HG02678 (cell line): ENCODE measurements at regions not wholly inside any gene's neighbourhood (a gene's known extent, or its start where the extent isn't known, plus 50 kb on each side); places are given as distances from the start of the nearest gene placed in this dataset.
A peak's percentile ranks its signal among the peaks of the same experiment; 100 is the strongest.

Experiments
- ATAC-seq: cut with Tn5 transposase; IDR thresholded peaks from one replicate; pipeline ENCODE4 v1.9.1; 2021; ENCODE audit warnings: mild to moderate bottlenecking, moderate library complexity; ENCODE audit not compliant: unreplicated experiment

DNA sequence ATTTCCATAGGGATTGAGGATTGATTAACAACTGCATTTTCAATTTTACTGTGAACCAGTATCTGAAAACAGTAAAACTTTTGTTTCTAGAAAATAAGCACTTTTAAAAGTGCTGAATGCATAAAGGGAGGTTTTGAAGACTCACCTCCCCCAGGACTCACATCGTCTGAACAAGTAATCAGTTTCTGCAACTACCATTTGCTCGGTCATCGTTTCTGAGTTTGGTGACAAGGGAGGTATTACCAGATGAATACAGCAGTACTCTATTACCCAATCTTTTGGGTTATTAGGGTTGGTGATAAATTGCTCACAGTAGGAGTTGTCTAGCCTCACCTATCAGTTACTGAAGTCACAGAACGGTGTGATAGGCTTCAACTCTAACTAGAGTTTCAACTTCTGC is 234.5 kb upstream of the FN1 start:
- ATAC-seq, result no peak

DNA sequence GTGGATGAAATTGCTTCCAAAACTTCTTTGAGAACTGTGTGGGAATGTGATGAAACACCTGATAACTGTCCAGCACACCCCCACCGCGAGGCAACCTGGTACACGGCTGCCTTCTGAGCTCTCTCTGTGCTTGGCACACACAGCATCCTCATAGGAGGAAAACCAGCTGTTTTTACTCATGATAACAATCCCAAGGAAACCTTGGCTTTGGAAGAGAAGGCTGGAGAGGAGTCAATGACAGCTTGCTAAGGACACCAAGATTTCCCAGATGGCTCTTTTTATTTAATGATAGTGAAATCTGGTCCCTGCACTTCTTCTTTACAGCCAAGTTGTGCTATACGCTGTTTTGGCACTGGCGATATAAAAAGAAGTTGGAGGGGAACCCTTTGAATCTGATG is 232.5 kb upstream of the FN1 start:
- no peak for ATAC-seq

DNA sequence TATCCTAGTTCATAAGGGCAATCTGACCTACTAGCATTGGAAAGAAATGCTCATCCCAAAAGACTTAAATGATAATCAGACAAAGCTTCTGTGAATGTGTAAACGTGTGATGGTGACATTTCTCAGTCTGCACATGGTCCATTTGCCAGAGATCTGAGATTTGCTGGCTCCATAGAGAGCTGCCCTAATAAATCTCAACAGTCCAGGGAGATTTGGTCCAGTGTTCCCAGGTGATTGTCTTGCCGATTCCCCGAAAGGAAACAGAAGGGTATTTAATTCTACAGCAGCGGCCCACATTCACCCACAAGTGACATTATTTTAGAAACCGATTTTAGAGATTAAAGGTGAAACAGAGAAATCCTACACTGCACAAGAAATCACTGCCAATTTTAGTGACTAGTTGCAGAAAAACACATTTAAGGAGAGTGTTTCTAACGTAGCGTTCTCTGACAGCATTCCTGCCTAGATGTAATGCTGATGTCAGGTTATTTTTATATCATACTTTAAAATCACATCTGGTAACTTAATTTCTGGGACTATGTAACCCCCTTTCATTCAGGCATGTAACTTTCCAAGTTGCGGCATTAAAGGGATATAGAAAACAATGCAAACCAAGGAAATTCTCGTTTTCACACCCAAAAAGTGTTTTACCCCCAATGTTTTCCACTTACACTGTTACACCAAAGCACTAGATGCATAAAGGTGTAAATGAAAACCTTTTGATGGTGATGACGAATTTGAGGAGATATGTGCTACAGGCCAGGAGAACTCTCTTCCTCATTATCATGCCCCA is 231.9 kb upstream of the FN1 start:
- no peak for ATAC-seq

DNA sequence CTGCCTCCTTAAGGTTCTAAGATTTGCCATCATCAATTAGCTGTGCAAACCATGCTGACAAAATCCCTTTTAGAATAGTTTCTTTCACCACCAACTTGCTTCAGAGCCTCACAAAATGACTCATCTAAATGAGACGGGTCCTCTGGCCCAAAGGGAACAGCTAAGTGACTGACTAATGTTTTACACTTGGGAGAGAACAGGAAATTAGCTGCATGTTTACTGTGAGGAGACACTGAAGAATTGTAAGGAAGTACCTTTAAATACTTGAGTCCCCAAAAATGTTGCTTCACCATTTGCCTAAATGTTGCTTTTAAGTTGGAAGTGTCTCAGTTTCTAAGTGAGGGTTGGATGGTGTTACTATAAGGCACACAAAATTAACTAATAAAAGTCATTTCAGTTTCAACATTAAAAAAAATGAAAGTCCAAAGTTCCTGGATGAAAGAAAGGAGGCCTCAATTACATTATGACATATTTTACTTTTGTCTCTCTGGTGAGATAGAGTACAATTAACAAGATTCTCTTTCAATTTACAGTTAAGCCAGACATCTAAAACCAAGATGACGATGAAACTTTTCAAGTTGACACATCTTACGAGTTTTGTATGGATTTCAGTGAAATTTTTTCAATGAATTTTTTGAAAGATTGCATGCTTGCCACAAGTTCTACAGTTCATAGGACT is 229.1 kb upstream of the FN1 start:
- ATAC-seq, result peak; percentile 55

DNA sequence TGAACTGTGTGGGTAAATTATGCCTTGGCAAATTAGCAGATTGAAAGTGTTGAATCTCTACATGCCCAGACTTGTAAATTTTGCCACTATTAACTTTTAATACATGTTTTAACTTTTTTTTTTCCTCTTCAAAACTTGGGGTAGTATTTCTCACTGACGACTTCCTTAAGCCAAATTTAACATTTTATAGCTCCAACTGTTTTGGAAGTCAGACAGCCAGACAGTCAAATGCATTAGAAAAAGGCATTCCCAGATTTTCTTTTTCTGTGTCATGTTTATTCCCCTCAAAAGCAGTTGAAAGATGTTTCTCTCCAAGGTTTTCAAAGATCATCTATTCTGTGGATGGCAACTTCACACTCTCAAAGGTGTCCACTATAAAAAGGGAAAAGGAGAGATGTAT is 226.8 kb upstream of the FN1 start:
- no peak for ATAC-seq

DNA sequence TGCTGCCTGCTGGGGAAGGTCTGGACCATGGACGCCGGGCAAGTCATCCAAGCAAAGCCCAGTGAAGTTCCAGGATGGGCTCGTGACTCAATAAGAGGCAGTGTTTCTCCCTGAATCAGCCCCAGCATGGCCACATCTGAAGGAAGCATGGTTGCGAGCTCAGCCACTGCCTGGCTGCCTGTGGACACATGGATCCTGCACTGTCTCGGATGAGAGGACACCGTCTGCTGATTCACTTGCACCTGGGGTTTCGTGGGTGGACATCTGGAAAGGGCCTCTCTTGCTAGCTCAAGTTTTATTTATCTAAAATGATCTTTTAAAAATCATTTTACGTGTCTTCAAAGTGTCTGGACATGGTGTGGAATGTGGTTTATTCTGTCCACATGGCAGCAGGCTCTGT is 224.8 kb upstream of the FN1 start:
- no peak for ATAC-seq

DNA sequence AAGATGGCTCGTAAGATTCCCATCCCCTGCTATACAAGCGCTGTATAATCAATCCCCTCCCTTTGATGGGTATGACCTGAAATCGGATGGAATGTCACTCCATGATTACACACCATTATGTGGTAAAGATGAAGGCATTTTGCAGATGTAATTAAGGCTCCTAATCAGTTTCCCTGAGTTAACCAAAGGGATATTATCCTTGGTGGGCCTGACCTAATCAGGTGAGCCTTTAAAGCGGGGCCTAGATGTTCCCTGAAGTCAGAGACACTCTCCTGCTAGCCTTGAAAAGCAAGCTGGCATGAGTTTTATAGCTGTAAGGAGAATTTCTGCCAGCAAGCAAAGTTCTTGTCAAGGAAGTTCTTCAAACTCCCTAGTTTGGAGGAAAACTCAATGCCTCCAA is 223.8 kb upstream of the FN1 start:
- no peak for ATAC-seq

DNA sequence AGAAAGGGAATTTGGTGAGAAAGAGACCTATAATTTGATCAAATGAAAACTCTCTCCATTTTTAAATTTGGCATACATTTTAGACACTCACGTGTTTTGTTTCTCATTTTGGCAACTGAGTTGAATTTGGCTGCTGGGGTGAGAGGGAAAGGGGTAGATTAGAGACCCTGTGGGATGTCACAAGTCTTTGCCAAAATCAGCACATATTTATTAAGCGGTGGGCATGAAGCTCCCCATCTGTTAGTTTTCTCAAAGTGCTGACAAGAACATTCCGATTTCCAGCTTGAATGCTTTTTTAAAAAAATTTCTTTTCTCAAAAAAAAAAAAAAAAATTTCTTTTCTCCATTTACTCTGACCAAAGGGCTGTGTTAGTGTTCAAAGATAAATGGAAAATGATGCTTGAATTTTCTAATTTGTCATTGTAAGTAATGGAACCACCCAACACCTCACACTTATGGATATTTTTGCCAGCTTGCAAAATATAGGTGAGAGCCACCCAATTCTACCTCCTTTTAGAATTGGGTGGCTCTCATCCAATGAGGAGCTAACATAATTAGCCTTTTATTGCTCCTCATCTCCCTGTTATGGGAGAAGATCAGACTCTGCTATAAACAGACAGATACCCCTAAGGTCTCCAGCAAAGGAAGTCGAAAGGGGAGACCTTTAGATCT is 222.9 kb upstream of the FN1 start:
- no peak for ATAC-seq

DNA sequence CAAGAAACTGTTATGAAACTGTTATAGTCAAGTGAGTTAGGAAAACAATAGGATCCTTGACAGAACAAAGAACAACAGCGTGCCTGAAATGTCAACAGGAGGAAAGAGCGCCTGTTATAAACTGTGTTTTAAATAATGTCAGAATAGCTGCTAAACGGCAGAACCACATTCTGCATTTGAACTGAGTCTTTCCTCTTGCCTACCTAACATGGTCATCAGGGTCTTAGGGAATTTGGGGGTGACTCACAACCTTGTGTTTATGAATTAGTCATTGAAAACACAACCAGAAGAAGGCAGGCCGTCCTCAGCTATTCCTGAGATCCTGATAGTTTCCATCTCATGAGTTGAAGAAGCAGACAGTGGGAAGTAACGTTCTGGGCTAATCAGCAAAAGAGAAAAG is 222.0 kb upstream of the FN1 start:
- ATAC-seq, result no peak

DNA sequence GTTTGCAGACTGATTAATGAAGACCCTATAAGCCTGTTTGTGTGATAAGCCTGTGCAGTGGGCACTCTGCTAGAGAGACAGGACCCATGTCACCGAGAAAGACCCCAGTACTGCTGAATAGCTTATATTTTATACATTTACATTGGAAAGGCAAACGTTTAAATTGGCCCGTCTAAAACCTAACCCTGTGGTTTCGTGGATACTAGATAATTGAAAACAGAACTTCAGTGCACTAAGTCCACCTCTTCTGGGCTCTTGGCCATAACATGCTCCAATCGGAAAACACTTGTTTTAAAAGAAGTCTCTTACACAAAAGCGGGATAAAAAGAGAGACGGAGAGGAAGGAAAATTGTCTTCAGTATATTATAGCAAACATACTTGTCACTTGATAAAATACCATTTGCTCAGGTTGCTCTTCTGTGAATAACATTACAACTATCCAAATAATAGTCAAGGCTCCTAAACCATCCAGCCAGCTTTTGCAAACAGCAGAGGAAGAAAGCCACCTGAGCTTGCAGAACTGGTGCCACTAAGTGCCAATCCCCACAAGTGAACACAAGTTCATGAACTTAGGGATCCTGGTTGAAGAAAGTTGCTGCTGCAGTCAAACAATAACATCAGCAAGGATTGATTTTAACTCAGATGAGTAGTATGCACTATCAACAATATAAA is 218.4 kb upstream of the FN1 start:
- no peak for ATAC-seq

DNA sequence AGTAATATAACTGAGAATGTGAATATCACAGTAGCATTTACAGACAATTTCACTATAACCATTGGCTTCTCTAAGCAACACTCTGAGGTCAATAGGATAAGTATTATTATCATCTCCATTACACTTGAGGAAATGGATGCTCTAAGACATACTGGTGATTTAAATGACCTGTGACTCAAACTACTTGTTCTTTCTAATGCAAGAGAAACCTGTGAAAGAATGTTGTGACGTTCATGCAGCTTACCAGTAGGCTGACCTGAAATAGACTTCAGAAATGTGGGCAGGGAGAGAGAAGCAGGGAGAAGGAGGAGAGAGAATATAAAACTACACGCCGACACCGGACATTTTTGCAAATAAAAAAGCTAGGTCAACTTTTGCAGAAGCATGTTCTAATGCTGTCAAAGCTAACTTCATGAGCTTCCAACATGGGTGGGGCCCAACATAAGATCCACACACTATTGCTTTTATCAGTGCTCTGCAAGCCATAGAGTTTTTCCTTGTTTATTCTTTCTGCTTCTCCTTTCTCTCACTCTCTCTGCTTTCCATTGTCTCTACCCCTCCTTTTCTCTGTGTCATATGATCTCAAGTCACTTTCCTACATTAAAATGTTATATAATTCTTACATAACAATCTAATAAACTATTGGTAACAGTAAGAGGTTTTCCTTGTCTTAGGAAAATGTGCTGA is 217.6 kb upstream of the FN1 start:
- no peak for ATAC-seq

DNA sequence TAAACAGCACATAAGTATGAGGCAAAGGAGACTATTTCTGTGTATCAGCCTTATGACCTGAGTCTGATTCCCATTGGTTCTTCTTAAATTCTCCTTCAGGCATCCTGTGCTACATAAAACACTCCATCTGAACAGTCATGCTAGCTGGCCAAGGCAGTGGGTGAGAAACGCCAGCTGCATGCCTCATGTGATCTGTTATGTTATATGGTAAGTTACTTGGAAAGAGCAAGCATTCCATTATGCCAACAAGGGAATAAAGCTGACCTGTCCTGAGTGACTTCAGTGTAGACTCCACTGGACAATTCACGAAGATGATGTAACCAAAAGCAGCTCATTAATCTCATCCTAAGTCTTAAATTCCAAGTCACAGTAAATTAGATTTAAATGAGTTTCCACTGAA is 216.5 kb upstream of the FN1 start:
- no peak for ATAC-seq

DNA sequence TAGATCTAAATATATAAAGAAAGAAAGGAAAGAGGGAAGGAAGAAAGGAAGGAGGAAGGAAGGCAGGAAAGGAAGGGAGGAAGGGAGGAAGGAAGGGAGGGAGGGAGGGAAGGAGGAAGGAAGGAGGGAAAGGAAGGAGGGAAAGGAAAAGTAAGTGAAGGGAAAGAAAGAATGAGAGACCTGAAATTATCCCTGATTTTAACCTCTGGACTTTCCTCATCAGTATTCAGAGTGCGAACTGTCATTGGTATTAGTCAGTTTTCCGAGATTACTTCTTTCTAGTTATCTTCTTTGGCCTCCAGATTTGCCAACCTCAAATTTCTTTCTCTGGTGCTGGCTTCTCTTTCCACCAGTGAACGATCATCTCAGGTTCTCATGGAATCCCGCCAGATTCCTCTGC is 215.5 kb upstream of the FN1 start:
- ATAC-seq, result no peak

DNA sequence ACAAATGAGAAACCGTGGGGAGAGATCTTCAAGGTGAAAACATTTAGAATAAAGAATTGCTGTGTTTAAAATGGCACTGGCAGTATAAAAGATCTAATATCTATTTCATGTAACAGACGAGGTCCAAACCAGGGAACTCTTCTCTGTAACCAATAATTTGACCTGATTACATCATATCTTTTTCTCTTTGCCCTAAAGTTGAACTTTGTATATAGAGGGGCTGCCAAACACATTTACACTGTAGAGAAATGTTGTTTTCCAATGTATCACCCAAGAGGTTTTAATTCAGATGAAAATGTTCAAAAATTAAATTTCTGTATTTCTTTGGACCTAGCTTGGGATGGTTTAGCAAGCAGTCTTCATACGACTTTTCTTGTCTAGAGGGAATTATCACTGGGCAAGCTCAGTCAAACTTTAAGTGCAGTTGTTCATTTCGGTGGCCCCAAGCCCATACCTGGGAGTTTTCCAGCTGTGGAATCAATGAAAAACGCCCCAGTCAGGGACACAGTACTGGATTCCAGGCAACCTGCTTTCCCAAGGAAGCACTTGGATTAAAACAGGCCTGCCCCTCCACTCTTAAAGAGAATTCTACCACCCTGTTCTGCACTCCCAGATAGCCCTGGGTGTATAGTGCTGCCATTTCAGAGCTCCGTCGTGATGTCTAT is 208.5 kb upstream of the FN1 start:
- no peak for ATAC-seq

DNA sequence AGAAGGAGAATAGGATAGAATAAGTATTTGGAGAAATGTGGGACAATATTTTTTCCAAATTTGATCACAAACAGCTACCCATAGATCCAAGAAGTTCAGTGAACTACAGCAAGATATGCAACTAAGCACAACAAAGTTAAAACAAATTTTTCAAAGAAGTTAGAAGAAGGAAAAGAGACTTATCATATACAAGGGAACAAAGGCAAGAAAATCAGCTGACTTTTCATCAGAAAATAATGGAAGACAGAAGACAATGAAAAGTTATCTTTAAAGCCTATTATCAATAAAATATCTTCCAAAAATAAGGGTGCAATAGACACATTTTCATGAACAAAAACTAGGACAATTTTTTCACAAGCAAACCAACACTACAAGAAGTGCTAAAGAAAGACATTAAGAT is 202.8 kb upstream of the FN1 start:
- no peak for ATAC-seq

DNA sequence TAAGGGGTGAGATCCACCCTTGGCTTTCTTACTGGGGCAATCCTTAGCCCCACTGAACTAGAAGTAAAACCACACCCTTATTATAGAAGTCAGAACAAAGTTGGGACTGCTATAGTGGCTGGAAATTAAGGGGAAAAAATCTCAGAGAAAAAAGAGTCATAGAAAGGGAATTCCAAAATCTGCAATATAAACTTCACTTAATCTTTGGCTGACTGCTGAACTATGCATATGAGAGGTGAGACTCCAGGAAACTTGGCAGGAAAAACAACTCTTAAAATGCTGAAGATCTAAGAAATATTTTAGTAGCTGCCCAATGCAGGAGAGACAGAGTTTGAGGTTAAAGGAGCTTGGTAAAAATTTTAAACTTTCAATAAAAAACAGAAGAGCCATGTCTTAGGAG is 201.8 kb upstream of the FN1 start:
- ATAC-seq, result no peak

DNA sequence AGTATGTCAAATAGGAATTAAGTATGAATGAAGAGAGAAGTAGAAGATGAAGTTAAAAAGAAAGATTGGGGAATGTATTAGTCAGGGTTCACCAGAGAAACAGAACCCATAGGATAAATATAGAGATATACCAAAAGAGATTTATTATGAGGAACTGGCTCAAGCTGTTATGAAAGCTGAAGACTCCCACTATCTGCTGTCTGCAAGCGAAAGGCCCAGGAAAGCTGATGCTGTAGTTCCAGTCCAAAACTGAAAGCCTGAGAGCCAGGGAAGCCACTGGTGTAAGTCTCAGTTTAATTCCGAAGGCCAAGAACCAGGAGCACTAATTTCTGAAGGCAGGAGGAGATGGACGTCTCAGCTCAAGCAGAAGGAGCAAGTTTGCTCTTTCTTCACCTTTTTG is 200.9 kb upstream of the FN1 start:
- no peak for ATAC-seq

DNA sequence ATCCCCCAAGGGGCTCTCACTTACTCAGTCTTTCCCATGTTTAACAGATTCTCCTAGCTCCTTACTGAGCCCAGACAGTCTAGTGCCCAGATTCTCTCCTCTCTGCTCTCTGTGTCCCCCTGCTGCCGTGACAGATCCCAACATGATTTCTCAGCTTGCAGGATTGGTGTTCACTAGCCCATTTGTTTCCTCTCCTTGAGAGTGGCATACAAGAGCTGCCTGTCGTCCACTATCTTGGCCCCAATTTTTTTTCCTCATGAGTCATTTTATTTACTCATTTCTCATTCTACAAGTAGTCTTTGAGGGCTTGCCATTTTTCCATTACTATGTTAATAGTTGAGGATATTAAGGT is 199.9 kb upstream of the FN1 start:
- ATAC-seq, result no peak

DNA sequence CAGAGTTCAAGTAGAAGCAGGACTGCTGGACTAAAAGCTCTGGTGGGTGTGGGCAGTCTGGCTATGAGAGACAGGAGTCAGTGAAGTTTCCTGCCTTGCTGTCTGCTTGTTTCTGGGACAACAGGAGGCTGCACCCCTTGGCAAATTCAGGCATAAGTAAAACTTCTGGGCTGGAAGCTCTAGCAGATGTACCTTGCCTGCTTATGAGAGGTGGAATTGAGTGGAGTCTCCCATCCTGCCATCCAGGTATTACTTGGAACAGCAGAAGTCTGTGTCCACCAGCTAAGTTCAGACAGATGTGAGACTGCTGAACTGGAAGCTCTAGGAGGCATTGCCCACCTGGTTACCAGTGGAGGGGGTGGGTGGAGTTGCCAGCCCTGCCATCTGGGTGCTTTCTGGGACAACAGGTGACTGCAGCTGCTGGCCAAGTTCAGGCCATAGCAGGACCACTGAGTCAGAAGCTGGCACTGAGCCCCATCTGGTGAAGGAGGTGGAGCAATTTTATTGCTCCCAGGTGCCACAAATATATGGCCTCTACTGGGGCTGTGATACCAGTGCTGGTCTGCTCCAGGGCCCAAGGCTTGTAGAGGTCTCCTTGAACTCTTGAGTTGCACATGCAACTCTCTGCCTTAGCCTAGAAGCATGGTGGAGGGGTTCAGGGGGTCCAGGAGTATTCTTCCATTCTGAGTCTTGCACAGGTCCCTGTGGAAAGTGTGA is 199.4 kb upstream of the FN1 start:
- ATAC-seq, result no peak

DNA sequence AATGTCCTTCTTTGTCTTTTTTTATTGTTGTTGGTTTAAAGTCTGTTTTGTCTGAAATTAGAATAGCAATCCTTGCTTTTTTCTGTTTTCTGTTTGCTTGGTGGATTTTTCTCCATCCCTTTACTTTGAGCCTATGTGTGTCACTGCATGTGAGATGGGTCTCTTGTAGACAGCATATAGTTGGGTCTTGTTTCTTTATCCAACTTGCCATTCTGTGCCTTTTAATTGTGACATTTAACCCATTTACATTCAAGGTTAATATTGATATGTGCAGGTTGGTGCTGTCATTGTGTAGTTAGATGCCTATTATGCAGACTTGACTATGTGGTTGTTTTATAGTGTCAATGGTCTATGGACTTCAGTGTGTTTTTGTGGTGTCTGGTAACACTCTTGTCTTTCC is 197.5 kb upstream of the FN1 start:
- ATAC-seq, result no peak
